ENCODE measurements at regions not wholly inside any gene's neighbourhood (a gene's known extent, or its start where the extent isn't known, plus 50 kb on each side); places are given as distances from the start of the nearest gene placed in this dataset.

- no peak overlapping the region for H3K4me3 ChIP-seq
These were observed 504.0 kb downstream of the PLCL1 start for GRCh38 chr2:198308368-198308767.

DNA sequence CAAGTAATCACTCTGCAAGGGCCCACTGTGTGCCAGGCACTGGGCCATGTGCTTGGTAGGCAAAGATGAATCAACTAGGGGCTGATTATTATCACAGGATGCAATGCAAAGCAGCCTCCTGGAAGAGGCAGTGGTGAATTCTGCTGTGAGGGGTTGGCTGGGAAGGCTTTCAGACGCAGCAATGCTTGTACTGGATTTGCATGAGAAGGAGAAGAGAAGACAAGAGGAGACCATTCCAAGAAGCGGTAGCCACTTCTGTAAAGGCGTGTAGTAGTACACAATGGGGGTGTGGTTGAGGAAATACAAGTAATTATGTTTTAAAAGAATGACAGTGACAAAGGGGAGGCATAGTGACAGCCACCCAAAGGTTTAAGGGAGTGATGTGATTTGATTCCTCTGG lies 502.7 kb downstream of the PLCL1 start:
- Histone ChIP-seq H3K4me1 (replicated peaks in 1 of 2) (no peaks in the 10 kb centered on the region), H3K9me3 (replicated peaks in 1 of 3) (no peaks in the 10 kb centered on the region), H3K4me3 (no peak overlapping the region), H3K36me3 (replicated peaks in 1 of 2) (no peaks in the 10 kb centered on the region), H3K27ac (no peak overlapping the region), H3K27me3 (no peaks in the 10 kb centered on the region)
- TF ChIP-seq POLR2A (IDR thresholded peaks at IDR 0.05) (no peak), CTCF (IDR thresholded peaks at IDR 0.05) (no peak)
- intact Hi-C loops (cut with DNase I) = loop anchor here in 1 of 2 donors (10.0 kb wide), 1 partner anchor 1178 kb away; no protein-coding TSS in a partner anchor
- DNase-seq = no peak
- WGBS, 4 donors = 83 to 92% (median 90%) methylated on average over 3 of the region's 3 CpGs

More at GRCh38 chr2:198308368-198308767, 504.0 kb downstream of the PLCL1 start:
- DNase-seq = no peak
- intact Hi-C loops (cut with DNase I) = loop anchor here in 1 of 2 donors (10.0 kb wide), 1 partner anchor 1176 kb away; no protein-coding TSS in a partner anchor
- Histone ChIP-seq H3K36me3 (replicated peaks in 1 of 2) (no peaks in the 10 kb centered on the region), H3K27ac (no peak overlapping the region), H3K9me3 (replicated peaks in 1 of 3) (no peaks in the 10 kb centered on the region), H3K4me1 (replicated peaks in 1 of 2) (no peaks in the 10 kb centered on the region), H3K27me3 (no peaks in the 10 kb centered on the region)
- TF ChIP-seq CTCF (IDR thresholded peaks at IDR 0.05) = no peak
- TF ChIP-seq POLR2A (IDR thresholded peaks at IDR 0.05) = no peak
- 75 to 83% (median 77%) methylated on average over 3 of the region's 3 CpGs for WGBS, 4 donors

GRCh38 chr2:198304859-198305258 lies 500.5 kb downstream of the PLCL1 start:
- H3K27me3 ChIP-seq = no peaks in the 10 kb centered on the region
- TF ChIP-seq POLR2A (IDR thresholded peaks at IDR 0.05) = no peak
- TF ChIP-seq CTCF (IDR thresholded peaks at IDR 0.05) = no peak
- intact Hi-C loops (cut with DNase I) = loop anchor here in 1 of 2 donors (10.0 kb wide), 1 partner anchor 1180 kb away; no protein-coding TSS in a partner anchor
- 66 to 78% (median 73%) methylated on average over 4 of the region's 4 CpGs for WGBS, 4 donors
- H3K9me3 ChIP-seq (replicated peaks in 1 of 3) = no peaks in the 10 kb centered on the region
- H3K4me3 ChIP-seq = no peak overlapping the region
- no peaks in the 10 kb centered on the region for H3K36me3 ChIP-seq (replicated peaks in 1 of 2)
- DNase-seq = no peak
- no peak overlapping the region for H3K27ac ChIP-seq
- H3K4me1 ChIP-seq (replicated peaks in 1 of 2) = no peaks in the 10 kb centered on the region

GRCh38 chr2:198297350-198297749 lies 493.0 kb downstream of the PLCL1 start:
- Histone ChIP-seq H3K36me3 (replicated peaks in 1 of 2) (no peaks in the 10 kb centered on the region), H3K27me3 (peaks cover 5% of the 10 kb centered on the region), H3K4me3 (no peak overlapping the region), H3K9me3 (replicated peaks in 1 of 3) (no peaks in the 10 kb centered on the region), H3K27ac (no peak overlapping the region), H3K4me1 (replicated peaks in 1 of 2) (no peaks in the 10 kb centered on the region)
- DNase-seq = no peak
- intact Hi-C loops (cut with DNase I) = loop anchor here (5.0 to 10.0 kb wide), 3 partner anchors 163 to 495 kb away; partner anchors contain the start of gene PLCL1 (in 2 of the 2)
- 57 to 69% (median 59%) methylated on average over 2 of the region's 2 CpGs for WGBS, 4 donors
- no peak for TF ChIP-seq POLR2A (IDR thresholded peaks at IDR 0.05)
- TF ChIP-seq CTCF (IDR thresholded peaks at IDR 0.05) = no peak
